Esophagus squamous epithelium (tissue), 4 donors: ENCODE measurements at regions not wholly inside any gene's neighbourhood (a gene's known extent, or its start where the extent isn't known, plus 50 kb on each side); places are given as distances from the start of the nearest gene placed in this dataset.

Experiments
- POLR2A ChIP-seq, 4 donors: fragments of 450-650 bp; IDR thresholded peaks; one replicate each; pipeline ENCODE4 v1.6.1; 2017; ENCODE audit warnings: antibody characterized with exemption in 4 of 4, mild to moderate bottlenecking in 4 of 4, moderate library complexity in 3 of 4
- TF ChIP-seq, protein P1 (sequence below), 6 experiments: fragments of 450-650 bp in 4 of 6; fragments of 200-600 bp in 2 of 6; sonication (generic) in 2 of 6; IDR thresholded peaks; one replicate each; pipeline ENCODE4 v1.5.1; 2016 to 2019; ENCODE audit warnings: antibody characterized with exemption in 6 of 6, mild to moderate bottlenecking in 4 of 6, moderate library complexity in 4 of 6

DNA sequence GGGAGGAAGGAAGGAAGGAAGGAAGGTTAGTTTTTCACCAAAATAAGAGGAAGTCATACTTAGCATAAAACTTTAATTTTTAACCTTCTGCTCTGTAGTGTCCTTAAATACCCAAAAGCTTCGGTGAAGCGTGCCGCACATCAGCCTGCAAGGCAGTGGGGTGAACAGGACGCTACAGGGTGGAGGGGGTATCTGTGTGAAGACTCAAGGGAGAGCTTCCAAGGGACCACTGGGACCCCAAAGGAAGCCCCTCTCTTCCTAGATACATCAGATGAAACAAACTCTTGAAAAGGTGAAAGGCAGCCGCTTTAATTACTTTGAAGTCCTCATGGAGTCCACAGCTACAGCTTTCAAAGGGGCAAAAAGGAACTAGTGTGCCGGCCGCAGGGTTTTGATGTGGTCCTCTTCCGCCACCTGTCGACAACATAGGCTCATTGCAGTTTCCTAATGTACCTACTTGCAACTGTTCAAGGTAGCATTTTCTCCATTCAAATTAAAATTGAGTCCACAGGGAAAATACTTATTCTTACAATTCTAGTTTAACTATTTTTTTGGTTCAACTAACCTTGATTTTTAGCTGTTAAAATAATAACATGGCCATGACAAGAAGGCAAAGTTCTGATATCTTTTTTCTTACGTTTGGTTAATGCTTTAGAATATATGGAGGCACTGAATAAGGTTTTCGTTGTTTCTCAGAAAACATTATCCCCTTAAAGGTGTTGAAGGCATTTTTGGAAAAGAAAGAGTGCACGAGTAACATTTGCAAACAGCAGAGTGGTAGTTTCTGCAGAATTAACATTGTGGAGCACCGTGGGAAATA, 135.0 kb upstream of the RIPOR2 start:
- TF ChIP-seq POLR2A (IDR thresholded peaks at IDR 0.05) = no peak
- TF ChIP-seq, protein P1, sequence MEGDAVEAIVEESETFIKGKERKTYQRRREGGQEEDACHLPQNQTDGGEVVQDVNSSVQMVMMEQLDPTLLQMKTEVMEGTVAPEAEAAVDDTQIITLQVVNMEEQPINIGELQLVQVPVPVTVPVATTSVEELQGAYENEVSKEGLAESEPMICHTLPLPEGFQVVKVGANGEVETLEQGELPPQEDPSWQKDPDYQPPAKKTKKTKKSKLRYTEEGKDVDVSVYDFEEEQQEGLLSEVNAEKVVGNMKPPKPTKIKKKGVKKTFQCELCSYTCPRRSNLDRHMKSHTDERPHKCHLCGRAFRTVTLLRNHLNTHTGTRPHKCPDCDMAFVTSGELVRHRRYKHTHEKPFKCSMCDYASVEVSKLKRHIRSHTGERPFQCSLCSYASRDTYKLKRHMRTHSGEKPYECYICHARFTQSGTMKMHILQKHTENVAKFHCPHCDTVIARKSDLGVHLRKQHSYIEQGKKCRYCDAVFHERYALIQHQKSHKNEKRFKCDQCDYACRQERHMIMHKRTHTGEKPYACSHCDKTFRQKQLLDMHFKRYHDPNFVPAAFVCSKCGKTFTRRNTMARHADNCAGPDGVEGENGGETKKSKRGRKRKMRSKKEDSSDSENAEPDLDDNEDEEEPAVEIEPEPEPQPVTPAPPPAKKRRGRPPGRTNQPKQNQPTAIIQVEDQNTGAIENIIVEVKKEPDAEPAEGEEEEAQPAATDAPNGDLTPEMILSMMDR (IDR thresholded peaks at IDR 0.05) = peak; percentile 88 to 94 (median 91)
